ENCODE measurements at regions not wholly inside any gene's neighbourhood (a gene's known extent, or its start where the extent isn't known, plus 50 kb on each side); places are given as distances from the start of the nearest gene placed in this dataset.

- TF ChIP-seq REST (IDR thresholded peaks at IDR 0.05; ENCODE audit: low read depth) = no peak
- TF ChIP-seq TCF12 (IDR thresholded peaks at IDR 0.05; ENCODE audit: low read depth) = no peak
- no peak for TF ChIP-seq YY1 (IDR thresholded peaks at IDR 0.05; ENCODE audit: low read depth)
- TF ChIP-seq NFIC (IDR thresholded peaks at IDR 0.05) = no peak
- TF ChIP-seq TAF1 (IDR thresholded peaks at IDR 0.05; ENCODE audit: low read depth) = no peak
- TF ChIP-seq RAD21 (IDR thresholded peaks at IDR 0.05; ENCODE audit: low read depth) = no peak
- TF ChIP-seq TEAD4 (IDR thresholded peaks at IDR 0.05) = no peak
- TF ChIP-seq MAX (IDR thresholded peaks at IDR 0.05) = no peak
- TF ChIP-seq EP300 (IDR thresholded peaks at IDR 0.05; ENCODE audit: borderline replicate concordance) = no peak
- no peak for TF ChIP-seq ZBTB7A (IDR thresholded peaks at IDR 0.05; ENCODE audit: low read depth)
- no peak for TF ChIP-seq CEBPB (IDR thresholded peaks at IDR 0.05)
- TF ChIP-seq FOXM1 (IDR thresholded peaks at IDR 0.05; ENCODE audit: borderline replicate concordance, low read depth) = no peak
- TF ChIP-seq EGR1 (IDR thresholded peaks at IDR 0.05) = no peak
Measured at GRCh38 chr1:232468249-232468648, 161.7 kb downstream of the SIPA1L2 start.
